Glutamatergic neuron (in vitro differentiated cells): ENCODE measurements at regions not wholly inside any gene's neighbourhood (a gene's known extent, or its start where the extent isn't known, plus 50 kb on each side); places are given as distances from the start of the nearest gene placed in this dataset.

Source experiments
- DNase-seq: peaks from one replicate; pipeline ENCODE4 v3.0.0; 2022
- H3K27ac Mint-ChIP-seq: one replicate; pipeline ENCODE4 v1.8.0; 2020; ENCODE audit warnings: mild to moderate bottlenecking, mixed read lengths, inconsistent platforms; ENCODE audit not compliant: unreplicated experiment
- H3K27me3 Mint-ChIP-seq: one replicate; pipeline ENCODE4 v1.8.0; 2020; ENCODE audit warnings: mild to moderate bottlenecking, moderate library complexity, mixed read lengths, inconsistent platforms; ENCODE audit not compliant: unreplicated experiment
- H3K36me3 Mint-ChIP-seq: one replicate; pipeline ENCODE4 v1.8.0; 2020; ENCODE audit warnings: mild to moderate bottlenecking, mixed read lengths, inconsistent platforms; ENCODE audit not compliant: unreplicated experiment
- H3K4me1 Mint-ChIP-seq: one replicate; pipeline ENCODE4 v1.8.0; 2020; ENCODE audit warnings: mild to moderate bottlenecking, low read depth, mixed read lengths, inconsistent platforms; ENCODE audit not compliant: unreplicated experiment
- H3K4me3 Mint-ChIP-seq: one replicate; pipeline ENCODE4 v1.8.0; 2020; ENCODE audit warnings: mild to moderate bottlenecking, mixed read lengths, inconsistent platforms; ENCODE audit not compliant: unreplicated experiment
- H3K9me3 Mint-ChIP-seq: one replicate; pipeline ENCODE4 v1.8.0; 2020; ENCODE audit warnings: mild to moderate bottlenecking, moderate library complexity, mixed read lengths, inconsistent platforms; ENCODE audit not compliant: unreplicated experiment
- TF ChIP-seq, protein P1 (sequence below): fragments of 200-600 bp; sonication (generic); IDR thresholded peaks from one replicate; pipeline ENCODE4 v1.5.0; 2021; ENCODE audit not compliant: partially characterized antibody, unreplicated experiment

DNA sequence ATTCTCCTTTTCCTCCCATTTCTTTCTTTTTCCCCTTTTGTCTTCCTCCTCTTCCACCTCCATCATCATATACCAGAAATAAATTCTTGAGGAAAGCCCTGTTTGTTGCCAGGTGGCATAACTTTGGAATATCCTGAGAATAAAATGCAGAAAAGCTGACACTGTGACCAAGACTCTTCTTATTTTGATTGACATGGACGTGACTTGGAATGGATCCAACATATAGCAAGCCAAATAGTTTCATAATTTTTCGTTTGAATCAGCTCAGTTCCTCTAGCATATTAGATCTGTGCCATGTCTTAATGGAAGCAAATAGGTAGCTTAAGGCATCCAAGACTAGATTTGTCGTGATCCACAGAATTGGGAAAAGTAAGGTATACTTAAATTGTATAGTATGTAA is 354.7 kb upstream of the FIGN start:
- Mint-ChIP-seq H3K4me3 (no peak overlapping the region), H3K36me3 (no peaks in the 10 kb centered on the region), H3K27ac (no peak overlapping the region), H3K27me3 (no peaks in the 10 kb centered on the region), H3K9me3 (no peaks in the 10 kb centered on the region), H3K4me1 (no peaks in the 10 kb centered on the region)
- TF ChIP-seq, protein P1, sequence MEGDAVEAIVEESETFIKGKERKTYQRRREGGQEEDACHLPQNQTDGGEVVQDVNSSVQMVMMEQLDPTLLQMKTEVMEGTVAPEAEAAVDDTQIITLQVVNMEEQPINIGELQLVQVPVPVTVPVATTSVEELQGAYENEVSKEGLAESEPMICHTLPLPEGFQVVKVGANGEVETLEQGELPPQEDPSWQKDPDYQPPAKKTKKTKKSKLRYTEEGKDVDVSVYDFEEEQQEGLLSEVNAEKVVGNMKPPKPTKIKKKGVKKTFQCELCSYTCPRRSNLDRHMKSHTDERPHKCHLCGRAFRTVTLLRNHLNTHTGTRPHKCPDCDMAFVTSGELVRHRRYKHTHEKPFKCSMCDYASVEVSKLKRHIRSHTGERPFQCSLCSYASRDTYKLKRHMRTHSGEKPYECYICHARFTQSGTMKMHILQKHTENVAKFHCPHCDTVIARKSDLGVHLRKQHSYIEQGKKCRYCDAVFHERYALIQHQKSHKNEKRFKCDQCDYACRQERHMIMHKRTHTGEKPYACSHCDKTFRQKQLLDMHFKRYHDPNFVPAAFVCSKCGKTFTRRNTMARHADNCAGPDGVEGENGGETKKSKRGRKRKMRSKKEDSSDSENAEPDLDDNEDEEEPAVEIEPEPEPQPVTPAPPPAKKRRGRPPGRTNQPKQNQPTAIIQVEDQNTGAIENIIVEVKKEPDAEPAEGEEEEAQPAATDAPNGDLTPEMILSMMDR, result no peak
- DNase-seq, result no peak

DNA sequence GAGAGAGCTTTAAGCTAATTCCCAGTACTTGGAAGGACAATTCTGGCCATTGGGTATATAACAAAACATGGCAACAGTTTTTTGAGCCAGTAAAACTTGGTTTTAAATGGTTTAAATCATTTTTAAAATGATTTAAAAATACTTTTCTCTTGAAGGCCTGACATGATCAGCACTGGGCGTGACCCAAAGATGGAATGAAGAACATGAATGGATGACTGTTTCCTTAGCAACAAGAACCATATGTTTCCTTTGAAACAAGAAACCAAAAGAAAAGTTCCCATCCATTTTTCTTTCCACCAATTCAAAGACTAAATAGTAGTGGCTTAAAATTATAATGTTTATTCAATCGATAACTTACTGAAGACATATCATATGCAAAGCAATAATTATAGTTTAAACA is 348.3 kb upstream of the FIGN start:
- no peaks in the 10 kb centered on the region for H3K36me3 Mint-ChIP-seq
- no peaks in the 10 kb centered on the region for H3K27me3 Mint-ChIP-seq
- no peak for DNase-seq
- no peaks in the 10 kb centered on the region for H3K9me3 Mint-ChIP-seq
- no peak overlapping the region for H3K4me3 Mint-ChIP-seq
- no peaks in the 10 kb centered on the region for H3K4me1 Mint-ChIP-seq
- TF ChIP-seq, protein P1, result no peak
- no peak overlapping the region for H3K27ac Mint-ChIP-seq

DNA sequence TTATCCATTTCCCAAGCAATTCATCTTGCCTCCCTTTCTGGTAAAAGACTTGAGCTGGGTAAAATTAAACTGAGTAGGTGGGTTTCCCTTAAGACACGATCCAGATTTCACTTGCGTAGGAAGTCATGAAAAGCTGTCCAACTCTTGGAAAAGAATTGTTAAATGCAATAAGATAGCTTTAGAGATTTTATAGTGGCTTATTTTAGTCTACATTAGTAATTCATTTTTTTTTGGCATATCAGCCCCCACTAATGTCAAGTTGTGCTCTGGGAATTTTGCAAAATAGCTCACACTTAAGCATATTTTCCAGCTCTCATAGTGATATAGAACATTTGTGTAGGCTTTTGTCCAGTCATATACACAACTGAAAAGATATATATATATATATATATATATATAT is 344.7 kb upstream of the FIGN start:
- H3K4me3 Mint-ChIP-seq, result no peak overlapping the region
- H3K36me3 Mint-ChIP-seq, result no peaks in the 10 kb centered on the region
- no peak for DNase-seq
- TF ChIP-seq, protein P1, result no peak
- no peaks in the 10 kb centered on the region for H3K4me1 Mint-ChIP-seq
- no peak overlapping the region for H3K27ac Mint-ChIP-seq
- peaks cover 1% of the 10 kb centered on the region for H3K27me3 Mint-ChIP-seq
- H3K9me3 Mint-ChIP-seq, result no peaks in the 10 kb centered on the region

DNA sequence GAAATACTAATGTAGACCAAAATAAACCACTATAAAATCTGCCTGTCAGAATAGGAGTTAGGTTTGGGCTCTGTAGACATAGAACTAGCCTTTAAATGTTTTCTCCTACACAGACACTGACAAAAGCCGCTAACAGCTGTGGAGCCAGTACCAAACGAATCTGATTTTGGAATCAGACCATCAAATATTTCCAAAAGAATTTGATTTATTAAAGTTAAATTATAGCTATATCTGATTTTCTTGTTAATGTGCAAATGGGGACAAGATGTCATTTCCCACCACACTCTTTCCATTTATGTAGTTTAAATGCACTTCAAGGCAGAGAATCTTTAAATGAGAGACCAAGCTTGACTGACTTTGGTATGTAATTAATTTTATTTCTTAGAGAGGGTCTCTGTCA is 343.4 kb upstream of the FIGN start:
- H3K4me3 Mint-ChIP-seq, result no peak overlapping the region
- H3K27ac Mint-ChIP-seq, result no peak overlapping the region
- no peak for DNase-seq
- no peaks in the 10 kb centered on the region for H3K9me3 Mint-ChIP-seq
- no peaks in the 10 kb centered on the region for H3K36me3 Mint-ChIP-seq
- TF ChIP-seq, protein P1, result no peak
- H3K27me3 Mint-ChIP-seq, result peaks cover 2% of the 10 kb centered on the region
- H3K4me1 Mint-ChIP-seq, result no peaks in the 10 kb centered on the region

DNA sequence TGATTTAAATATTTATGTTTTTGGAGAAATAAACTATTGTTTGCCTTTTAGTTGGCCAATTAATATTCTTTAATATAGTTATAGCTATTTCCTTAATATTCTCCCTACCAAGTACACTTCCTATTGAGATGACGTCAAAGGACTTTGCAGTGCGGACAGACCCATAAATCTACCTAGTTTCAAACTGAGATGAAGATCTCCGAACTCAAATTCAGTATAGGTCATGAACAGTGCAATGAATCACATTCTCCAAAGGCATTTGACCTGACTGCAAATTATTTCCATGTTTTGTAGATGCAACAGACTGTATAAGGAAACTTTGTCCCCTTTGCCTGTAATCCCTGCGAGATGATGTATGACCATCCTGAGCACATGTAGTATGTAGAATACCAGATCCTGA is 342.6 kb upstream of the FIGN start:
- Mint-ChIP-seq H3K27ac (no peak overlapping the region), H3K4me3 (no peak overlapping the region), H3K27me3 (peaks cover 2% of the 10 kb centered on the region), H3K4me1 (peaks cover 6% of the 10 kb centered on the region), H3K36me3 (no peaks in the 10 kb centered on the region), H3K9me3 (no peaks in the 10 kb centered on the region)
- DNase-seq, result no peak
- TF ChIP-seq, protein P1, result no peak
